HL-60 (cell line): ENCODE measurements at regions not wholly inside any gene's neighbourhood (a gene's known extent, or its start where the extent isn't known, plus 50 kb on each side); places are given as distances from the start of the nearest gene placed in this dataset.

Experiments used
- DNase-seq, 2 experiments: peaks; one replicate each; pipeline ENCODE4 v3.0.0-alpha.2; 2010 to 2020; ENCODE audit warnings: low read depth in 1 of 2, low spot score in 1 of 2
- H3K27ac ChIP-seq: fragments of 250-450 bp; sonication (Bioruptor Pico); replicated peaks from 2 replicates; pipeline ENCODE4 v1.5.1; 2020; ENCODE audit warnings: mild to moderate bottlenecking, moderate library complexity
- H3K27me3 ChIP-seq: fragments of 250-450 bp; sonication (Bioruptor Pico); 2 replicates; pipeline ENCODE4 v1.5.1; 2021; ENCODE audit warnings: mild to moderate bottlenecking, moderate library complexity; ENCODE audit not compliant: insufficient read depth, poor library complexity, severe bottlenecking
- H3K4me3 ChIP-seq: replicated peaks from 2 replicates; pipeline ENCODE4 v1.5.1; 2011; ENCODE audit warnings: mild to moderate bottlenecking, control low read depth, low read length; ENCODE audit not compliant: insufficient read depth
- CTCF ChIP-seq: IDR thresholded peaks from one replicate; pipeline ENCODE4 v1.5.1; 2011; ENCODE audit warnings: low read length, control low read depth, inconsistent platforms; ENCODE audit not compliant: insufficient read depth
- GABPA ChIP-seq: IDR thresholded peaks from 2 replicates; pipeline ENCODE4 v1.6.1; 2012; ENCODE audit warnings: low read depth
- POLR2AphosphoS5 ChIP-seq: IDR thresholded peaks from 2 replicates; pipeline ENCODE4 v1.6.1; 2012; ENCODE audit warnings: low read depth
- REST ChIP-seq: IDR thresholded peaks from 2 replicates; pipeline ENCODE4 v1.6.1; 2012; ENCODE audit warnings: low read depth; ENCODE audit not compliant: insufficient replicate concordance
- SPI1 ChIP-seq: IDR thresholded peaks from 2 replicates; pipeline ENCODE4 v1.6.1; 2012; ENCODE audit warnings: low read depth, mild to moderate bottlenecking, borderline replicate concordance

GRCh38 chr10:131546086-131546810 is 234.7 kb upstream of the TCERG1L start:
- Histone ChIP-seq H3K27me3 (no peaks in the 10 kb centered on the region), H3K27ac (no peak overlapping the region), H3K4me3 (no peak overlapping the region)
- no peak for DNase-seq
- TF ChIP-seq SPI1: no peak
- no peak for TF ChIP-seq POLR2AphosphoS5
- no peak for TF ChIP-seq REST
- TF ChIP-seq GABPA: no peak
- TF ChIP-seq CTCF: no peak

- H3K4me3 ChIP-seq: no peak overlapping the region
- no peak overlapping the region for H3K27ac ChIP-seq
- TF ChIP-seq CTCF (no peak), SPI1 (no peak), GABPA (no peak), REST (no peak), POLR2AphosphoS5 (no peak)
- no peak for DNase-seq
- no peaks in the 10 kb centered on the region for H3K27me3 ChIP-seq
Observed at GRCh38 chr10:131547129-131547799, 235.7 kb upstream of the TCERG1L start.

- TF ChIP-seq POLR2AphosphoS5 (no peak), REST (no peak), CTCF (no peak), SPI1 (no peak), GABPA (no peak)
- no peak overlapping the region for H3K4me3 ChIP-seq
Observed at GRCh38 chr10:131548176-131548575, 236.7 kb upstream of the TCERG1L start.

More at GRCh38 chr10:131548176-131548575, 236.7 kb upstream of the TCERG1L start:
- H3K27me3 ChIP-seq: no peaks in the 10 kb centered on the region
- no peak for DNase-seq
- H3K27ac ChIP-seq: no peak overlapping the region
